Embryonic facial prominence (tissue), 1 donor: ENCODE measurements at regions not wholly inside any gene's neighbourhood (a gene's known extent, or its start where the extent isn't known, plus 50 kb on each side); places are given as distances from the start of the nearest gene placed in this dataset.

Experiments
- DNase-seq: peaks from one replicate; pipeline ENCODE4 v3.0.0-alpha.2; 2016; ENCODE audit errors: extremely low spot score

- DNase-seq: no peak
Observed at GRCh38 chr2:217246108-217246507, 386.2 kb upstream of the TNP1 start.

- no peak for DNase-seq
Observed at GRCh38 chr2:217244815-217245214, 385.0 kb upstream of the TNP1 start.

- no peak for DNase-seq
Observed at GRCh38 chr2:217242947-217243346, 383.1 kb upstream of the TNP1 start.

- no peak for DNase-seq
Observed at GRCh38 chr2:217231724-217232123, 371.9 kb upstream of the TNP1 start.

- no peak for DNase-seq
Observed at GRCh38 chr2:217231212-217231611, 371.3 kb upstream of the TNP1 start.

- no peak for DNase-seq
Observed at GRCh38 chr2:217228732-217229131, 368.9 kb upstream of the TNP1 start.

GRCh38 chr2:217227794-217228193 lies 367.9 kb upstream of the TNP1 start:
- DNase-seq: no peak

- no peak for DNase-seq
Observed at GRCh38 chr2:217225596-217225995, 365.7 kb upstream of the TNP1 start.

- DNase-seq: no peak
Observed at GRCh38 chr2:217223222-217223930, 363.5 kb upstream of the TNP1 start.

- no peak for DNase-seq
Observed at GRCh38 chr2:217222309-217222910, 362.5 kb upstream of the TNP1 start.

GRCh38 chr2:217220228-217221013 lies 360.6 kb upstream of the TNP1 start:
- no peak for DNase-seq

GRCh38 chr2:217219164-217219520 lies 359.3 kb upstream of the TNP1 start:
- DNase-seq: no peak

- no peak for DNase-seq
Observed at GRCh38 chr2:217218269-217219163, 358.7 kb upstream of the TNP1 start.

GRCh38 chr2:217216982-217217381 lies 357.1 kb upstream of the TNP1 start:
- DNase-seq: no peak

GRCh38 chr2:217216316-217216715 lies 356.5 kb upstream of the TNP1 start:
- no peak for DNase-seq

- DNase-seq: no peak
Observed at GRCh38 chr2:217215877-217216276, 356.0 kb upstream of the TNP1 start.

- DNase-seq: no peak
Observed at GRCh38 chr2:217208867-217209266, 349.0 kb upstream of the TNP1 start.

GRCh38 chr2:217207699-217208010 lies 347.8 kb upstream of the TNP1 start:
- DNase-seq: no peak

GRCh38 chr2:217206907-217207698 lies 347.2 kb upstream of the TNP1 start:
- no peak for DNase-seq

- DNase-seq: peak; percentile 42
Observed at GRCh38 chr2:217206016-217206725, 346.3 kb upstream of the TNP1 start.

- DNase-seq: no peak
Observed at GRCh38 chr2:217204358-217204757, 344.5 kb upstream of the TNP1 start.
